ENCODE measurements at regions not wholly inside any gene's neighbourhood (a gene's known extent, or its start where the extent isn't known, plus 50 kb on each side); places are given as distances from the start of the nearest gene placed in this dataset.
"Not testable (repeated sequence)": the region's sequence is repeated elsewhere in the genome, so short reads cannot be mapped to it uniquely, and the experiment has no call there.

GRCh38 chr13:100764937-100765336, 90.3 kb upstream of the TMTC4 start:
- POLR2A ChIA-PET (ENCODE audit: partially characterized antibody), result no interaction called here

GRCh38 chr13:100762126-100762525, 87.5 kb upstream of the TMTC4 start:
- H3K14ac ChIP-seq (ENCODE audit: insufficient read length); H3K79me2 ChIP-seq (ENCODE audit: control insufficient read depth in 1 of 2, insufficient read depth in 2 of 2, low read length in 2 of 2); H3K56ac ChIP-seq (replicated peaks; ENCODE audit: insufficient read length, low read depth, low read length); POLR2A ChIA-PET (ENCODE audit: partially characterized antibody); H2BK20ac ChIP-seq (ENCODE audit: low read length); H2AK5ac ChIP-seq (ENCODE audit: low read depth, low read length); H3K18ac ChIP-seq (ENCODE audit: extremely low read depth, low read length); H3K23me2 ChIP-seq (ENCODE audit: low read depth, low read length); H4K20me1 ChIP-seq (replicated peaks in 1 of 2; ENCODE audit: control insufficient read depth in 1 of 2, insufficient read depth in 2 of 2, low read length in 2 of 2); H3K4me1 ChIP-seq (replicated peaks in 1 of 4; ENCODE audit: control insufficient read depth in 3 of 4, insufficient read depth in 4 of 4, low read length in 3 of 4); H3K9me3 ChIP-seq (ENCODE audit: insufficient read depth in 2 of 2, low read depth in 1 of 2, low read length in 1 of 2); H3K23ac ChIP-seq (ENCODE audit: insufficient read length); H3K4me3 ChIP-seq (ENCODE audit: extremely low read depth in 1 of 4, insufficient read depth in 2 of 4, low read depth in 3 of 4, low read length in 4 of 4); H2BK12ac ChIP-seq (ENCODE audit: low read depth, low read length); H3K4ac ChIP-seq (replicated peaks; ENCODE audit: insufficient read length, low read depth, low read length); H3K9ac ChIP-seq (replicated peaks in 1 of 4; ENCODE audit: extremely low read depth in 1 of 4, low read depth in 3 of 4, low read length in 3 of 4); H2AFZ ChIP-seq (ENCODE audit: low read length); H4K91ac ChIP-seq (replicated peaks; ENCODE audit: insufficient read length, low read length); H3K36me3 ChIP-seq (ENCODE audit: control insufficient read depth in 2 of 4, insufficient read depth in 4 of 4, low read length in 3 of 4); H3K4me2 ChIP-seq (ENCODE audit: insufficient read depth in 1 of 2, low read depth in 2 of 2, low read length in 2 of 2); FAIRE-seq; H3K79me1 ChIP-seq (ENCODE audit: low read depth, low read length); H3K27ac ChIP-seq (ENCODE audit: low read depth, low read length); H3K27me3 ChIP-seq (replicated peaks in 1 of 4; ENCODE audit: control insufficient read depth in 3 of 4, extremely low read depth in 1 of 4, insufficient read depth in 3 of 4, low read length in 3 of 4); H4K8ac ChIP-seq (ENCODE audit: extremely low read depth, insufficient read depth, low read length); H2BK5ac ChIP-seq (ENCODE audit: low read depth, low read length); H2BK120ac ChIP-seq (replicated peaks; ENCODE audit: low read depth, low read length); DNase-seq (ENCODE audit: low read depth in 1 of 2, low spot score in 2 of 2); H2BK15ac ChIP-seq (ENCODE audit: low read length); H4K5ac ChIP-seq (ENCODE audit: insufficient read length, low read depth, low read length): not testable (repeated sequence)
- 100% methylated on average over 2 of the region's 22 CpGs; no CpG with 5 or more reads in 1 of the 2 experiments for WGBS, 2 experiments (ENCODE audit: extremely low coverage in 1 of 2, insufficient coverage in 1 of 2, insufficient read length in 1 of 2, insufficient replicate concordance in 2 of 2, low coverage in 1 of 2, low lambda C conversion rate in 2 of 2, missing lambda C conversion rate in 1 of 2)
- CTCF ChIA-PET (ENCODE audit: partially characterized antibody), result interaction anchor here (0.8 kb wide), 1 partner anchor 9 kb away, joined by 3 read pairs; no protein-coding TSS in a partner anchor

More at GRCh38 chr13:100764937-100765336, 90.3 kb upstream of the TMTC4 start:
- no peak overlapping the region for H3K27ac ChIP-seq (ENCODE audit: low read depth, low read length)
- no peaks in the 10 kb centered on the region for H3K27me3 ChIP-seq (replicated peaks in 1 of 4; ENCODE audit: control insufficient read depth in 3 of 4, extremely low read depth in 1 of 4, insufficient read depth in 3 of 4, low read length in 3 of 4)
- no peak overlapping the region for H2BK20ac ChIP-seq (ENCODE audit: low read length)
- H3K23me2 ChIP-seq (ENCODE audit: low read depth, low read length), result no peaks in the 10 kb centered on the region
- WGBS, 2 experiments (ENCODE audit: extremely low coverage in 1 of 2, insufficient coverage in 1 of 2, insufficient read length in 1 of 2, insufficient replicate concordance in 2 of 2, low coverage in 1 of 2, low lambda C conversion rate in 2 of 2, missing lambda C conversion rate in 1 of 2), result 85% methylated on average over 9 of the region's 9 CpGs; no CpG with 5 or more reads in 1 of the 2 experiments
- H3K14ac ChIP-seq (ENCODE audit: insufficient read length), result no peak overlapping the region
- H2BK12ac ChIP-seq (ENCODE audit: low read depth, low read length), result no peak overlapping the region
- no peak overlapping the region for H3K23ac ChIP-seq (ENCODE audit: insufficient read length)
- no peak overlapping the region for H4K91ac ChIP-seq (replicated peaks; ENCODE audit: insufficient read length, low read length)
- no peaks in the 10 kb centered on the region for H3K79me1 ChIP-seq (ENCODE audit: low read depth, low read length)
- DNase-seq (ENCODE audit: low read depth in 1 of 2, low spot score in 2 of 2), result no peak
- no peak overlapping the region for H2BK5ac ChIP-seq (ENCODE audit: low read depth, low read length)
- TF ChIP-seq EP300 (IDR thresholded peaks at IDR 0.05; ENCODE audit: borderline replicate concordance in 1 of 2, low read depth in 2 of 2, low read length in 2 of 2), result no peak
- H3K4me1 ChIP-seq (replicated peaks in 1 of 4; ENCODE audit: control insufficient read depth in 3 of 4, insufficient read depth in 4 of 4, low read length in 3 of 4), result no peaks in the 10 kb centered on the region
- no peak overlapping the region for H3K18ac ChIP-seq (ENCODE audit: extremely low read depth, low read length)
- H2AFZ ChIP-seq (ENCODE audit: low read length), result no peak overlapping the region
- no peak overlapping the region for H3K56ac ChIP-seq (replicated peaks; ENCODE audit: insufficient read length, low read depth, low read length)
- no peak for FAIRE-seq
- H3K9me3 ChIP-seq (ENCODE audit: insufficient read depth in 2 of 2, low read depth in 1 of 2, low read length in 1 of 2), result peaks cover 3% of the 10 kb centered on the region in 2 experiments; a peak in 2 of 4 replicates
- no peak overlapping the region for H2BK15ac ChIP-seq (ENCODE audit: low read length)
- no peaks in the 10 kb centered on the region for H3K36me3 ChIP-seq (ENCODE audit: control insufficient read depth in 2 of 4, insufficient read depth in 4 of 4, low read length in 3 of 4)
- H2BK120ac ChIP-seq (replicated peaks; ENCODE audit: low read depth, low read length), result no peak overlapping the region
- no peak overlapping the region for H3K9ac ChIP-seq (replicated peaks in 1 of 4; ENCODE audit: extremely low read depth in 1 of 4, low read depth in 3 of 4, low read length in 3 of 4)
- no peak overlapping the region for H3K4me3 ChIP-seq (ENCODE audit: extremely low read depth in 1 of 4, insufficient read depth in 2 of 4, low read depth in 3 of 4, low read length in 4 of 4)
- CTCF ChIA-PET (ENCODE audit: partially characterized antibody), result interaction anchor here (0.6 to 1.3 kb wide), 3 partner anchors 9 to 715 kb away, joined by 3 to 4 read pairs (median 4); no protein-coding TSS in a partner anchor
- H2AK5ac ChIP-seq (ENCODE audit: low read depth, low read length), result no peak overlapping the region
- no peak overlapping the region for H3K4me2 ChIP-seq (ENCODE audit: insufficient read depth in 1 of 2, low read depth in 2 of 2, low read length in 2 of 2)
- no peaks in the 10 kb centered on the region for H3K79me2 ChIP-seq (ENCODE audit: control insufficient read depth in 1 of 2, insufficient read depth in 2 of 2, low read length in 2 of 2)
- no peaks in the 10 kb centered on the region for H4K20me1 ChIP-seq (replicated peaks in 1 of 2; ENCODE audit: control insufficient read depth in 1 of 2, insufficient read depth in 2 of 2, low read length in 2 of 2)
- H4K5ac ChIP-seq (ENCODE audit: insufficient read length, low read depth, low read length), result no peak overlapping the region
- H4K8ac ChIP-seq (ENCODE audit: extremely low read depth, insufficient read depth, low read length), result no peak overlapping the region
- H3K4ac ChIP-seq (replicated peaks; ENCODE audit: insufficient read length, low read depth, low read length), result no peak overlapping the region
